KMS-11 (cell line): ENCODE measurements at regions not wholly inside any gene's neighbourhood (a gene's known extent, or its start where the extent isn't known, plus 50 kb on each side); places are given as distances from the start of the nearest gene placed in this dataset.

ENCODE experiments used
- H2AFZ ChIP-seq: fragments of 200-600 bp; sonication (generic); 2 replicates; pipeline ENCODE4 v1.6.1; 2016; ENCODE audit warnings: antibody characterized with exemption, mixed run types, low read depth
- H3K27ac ChIP-seq: fragments of 200-600 bp; sonication (generic); 2 replicates; pipeline ENCODE4 v1.6.1; 2016; ENCODE audit warnings: mild to moderate bottlenecking, mixed run types
- H3K27me3 ChIP-seq: fragments of 200-600 bp; sonication (generic); 2 replicates; pipeline ENCODE4 v1.6.1; 2017; ENCODE audit warnings: mild to moderate bottlenecking, low read depth, mixed run types, moderate library complexity; ENCODE audit not compliant: insufficient read depth
- H3K36me3 ChIP-seq: fragments of 200-600 bp; sonication (generic); 2 replicates; pipeline ENCODE4 v1.6.1; 2017; ENCODE audit warnings: mild to moderate bottlenecking, mixed run types; ENCODE audit not compliant: insufficient read depth
- H3K4me1 ChIP-seq: fragments of 200-600 bp; sonication (generic); 2 replicates; pipeline ENCODE4 v1.6.1; 2016; ENCODE audit warnings: mild to moderate bottlenecking, low read depth, mixed run types; ENCODE audit not compliant: poor library complexity, severe bottlenecking
- H3K4me2 ChIP-seq: fragments of 200-600 bp; sonication (generic); 2 replicates; pipeline ENCODE4 v1.7.0; 2016; ENCODE audit warnings: mild to moderate bottlenecking, mixed run types
- H3K4me3 ChIP-seq: fragments of 200-600 bp; sonication (generic); IDR thresholded peaks from 2 replicates; pipeline ENCODE4 v1.6.1; 2017; ENCODE audit warnings: low read depth, low read length, mixed read lengths; ENCODE audit not compliant: insufficient read depth
- H3K79me2 ChIP-seq: fragments of 200-600 bp; sonication (generic); 2 replicates; pipeline ENCODE4 v1.6.1; 2016; ENCODE audit warnings: low read depth, mixed run types; ENCODE audit not compliant: insufficient read depth
- H3K9ac ChIP-seq: fragments of 200-600 bp; sonication (generic); 2 replicates; pipeline ENCODE4 v1.6.1; 2016; ENCODE audit warnings: mild to moderate bottlenecking, mixed run types
- H4K20me1 ChIP-seq: fragments of 200-600 bp; sonication (generic); 2 replicates; pipeline ENCODE4 v1.6.1; 2016; ENCODE audit warnings: mild to moderate bottlenecking, mixed run types; ENCODE audit not compliant: insufficient read depth
- CTCF ChIP-seq: fragments of 200-600 bp; sonication (generic); conservative IDR thresholded peaks from 2 replicates; pipeline ENCODE4 v1.6.1; 2017; ENCODE audit warnings: low read depth, mild to moderate bottlenecking, antibody characterized with exemption, low read length, moderate library complexity, mixed read lengths

- Histone ChIP-seq H3K4me1 (no peaks in the 10 kb centered on the region), H3K27me3 (no peaks in the 10 kb centered on the region), H3K4me2 (no peak overlapping the region), H3K9ac (no peak overlapping the region), H3K27ac (no peak overlapping the region), H3K79me2 (no peaks in the 10 kb centered on the region), H2AFZ (no peak overlapping the region), H4K20me1 (no peaks in the 10 kb centered on the region), H3K4me3 (no peak overlapping the region), H3K36me3 (no peaks in the 10 kb centered on the region)
- TF ChIP-seq CTCF = no peak
These were observed 226.8 kb downstream of the NMUR2 start for GRCh38 chr5:152178350-152178699.

- Histone ChIP-seq H3K4me3 (no peak overlapping the region), H3K4me2 (no peak overlapping the region), H4K20me1 (no peaks in the 10 kb centered on the region), H3K27ac (no peak overlapping the region), H3K27me3 (no peaks in the 10 kb centered on the region), H3K36me3 (no peaks in the 10 kb centered on the region), H2AFZ (no peak overlapping the region), H3K79me2 (no peaks in the 10 kb centered on the region), H3K4me1 (no peaks in the 10 kb centered on the region), H3K9ac (no peak overlapping the region)
- TF ChIP-seq CTCF = no peak
These were observed 227.3 kb downstream of the NMUR2 start for GRCh38 chr5:152177626-152178349.

- no peak for TF ChIP-seq CTCF
These were observed 233.2 kb downstream of the NMUR2 start for GRCh38 chr5:152171888-152172287.

GRCh38 chr5:152170350-152170749 is 234.7 kb downstream of the NMUR2 start:
- no peaks in the 10 kb centered on the region for H3K4me1 ChIP-seq
- H2AFZ ChIP-seq = no peak overlapping the region
- no peaks in the 10 kb centered on the region for H3K79me2 ChIP-seq
- H3K9ac ChIP-seq = no peak overlapping the region
- no peak overlapping the region for H3K4me3 ChIP-seq
- H3K36me3 ChIP-seq = no peaks in the 10 kb centered on the region
- no peak overlapping the region for H3K27ac ChIP-seq
- no peaks in the 10 kb centered on the region for H4K20me1 ChIP-seq
- H3K4me2 ChIP-seq = no peak overlapping the region
- TF ChIP-seq CTCF = no peak
- H3K27me3 ChIP-seq = no peaks in the 10 kb centered on the region

More at GRCh38 chr5:152171888-152172287, 233.2 kb downstream of the NMUR2 start:
- Histone ChIP-seq H3K27ac (no peak overlapping the region), H2AFZ (no peak overlapping the region), H3K4me2 (no peak overlapping the region), H3K4me1 (no peaks in the 10 kb centered on the region), H4K20me1 (no peaks in the 10 kb centered on the region), H3K79me2 (no peaks in the 10 kb centered on the region), H3K4me3 (no peak overlapping the region), H3K27me3 (no peaks in the 10 kb centered on the region), H3K36me3 (no peaks in the 10 kb centered on the region), H3K9ac (no peak overlapping the region)
